HCT116 (cell line): ENCODE measurements at regions not wholly inside any gene's neighbourhood (a gene's known extent, or its start where the extent isn't known, plus 50 kb on each side); places are given as distances from the start of the nearest gene placed in this dataset.

Experiments
- ATAC-seq: fragments of 200-7000 bp; cut with Tn5 transposase; 2 replicates; pipeline ENCODE4 v1.9.1; 2020; ENCODE audit warnings: mild to moderate bottlenecking, moderate library complexity
- BruUV-seq: library from RNA; stranded (reverse); fragments of 400-500 nt; replicated peaks from 2 replicates; lab custom pipeline; 2021; lab: Mats Ljungman, UMichigan
- CTCF ChIA-PET: fragments of 300-600 bp; sonication (Branson Sonifier 250); formaldehyde crosslinking; loops from one replicate; lab custom pipeline; 2021; ENCODE audit warnings: antibody characterized with exemption; lab: Charles Lee
- POLR2A ChIA-PET: fragments of 300-600, 350-600 bp; sonication (Branson Sonifier 250); formaldehyde crosslinking; loops from one replicate; lab custom pipeline; 2021; ENCODE audit warnings: antibody characterized with exemption; lab: Charles Lee
- RAD21 ChIA-PET, 2 experiments: fragments of 300-600 bp; sonication (Branson Sonifier 250); formaldehyde crosslinking; loops; one replicate each; lab custom pipeline; 2023; ENCODE audit warnings: low total read pairs in 2 of 2; ENCODE audit not compliant: uncharacterized antibody in 2 of 2, unreplicated experiment in 2 of 2, low non-redundant PET in 1 of 2; lab: Charles Lee
- DNase-seq: peaks from one replicate; pipeline ENCODE4 v3.0.0-alpha.2; 2010; ENCODE audit warnings: low read depth, low spot score
- H2AFZ ChIP-seq: fragments of 200-600 bp; shearing (Covaris generic), sonication (generic); 2 replicates; pipeline ENCODE4 v1.6.1; 2017; ENCODE audit warnings: low read depth, mixed run types, mixed read lengths, antibody characterized with exemption, low read length; ENCODE audit not compliant: poor library complexity, severe bottlenecking
- H3K27ac ChIP-seq: 2 replicates; pipeline ENCODE4 v1.5.1; 2012; ENCODE audit warnings: low read depth, low read length
- H3K27me3 ChIP-seq: fragments of 200-600 bp; sonication (generic); 2 replicates; pipeline ENCODE4 v1.6.1; 2016; ENCODE audit warnings: mixed run types, low read length, mixed read lengths; ENCODE audit not compliant: insufficient read depth
- H3K36me3 ChIP-seq, 2 experiments: fragments of 200-500 bp in 1 of 2; fragments of 200-600 bp in 1 of 2; sonication (Bioruptor generic) in 1 of 2; sonication (generic) in 1 of 2; 2 replicates each; pipeline versions ENCODE4 v1.5.1 to v1.6.1; 2014 to 2016; ENCODE audit warnings: low read length in 2 of 2, inconsistent platforms in 1 of 2, mixed read lengths in 1 of 2, mixed run types in 1 of 2; ENCODE audit not compliant: insufficient read depth in 2 of 2, control insufficient read depth in 1 of 2
- H3K4me1 ChIP-seq, 2 experiments: fragments of 200-600 bp in 1 of 2; sonication (generic) in 1 of 2; 2 replicates each; pipeline versions ENCODE4 v1.5.1 to v1.6.1; 2012 to 2017; ENCODE audit warnings: low read length in 2 of 2, inconsistent platforms in 1 of 2, mild to moderate bottlenecking in 1 of 2, mixed read lengths in 1 of 2, mixed run types in 1 of 2, moderate library complexity in 1 of 2; ENCODE audit not compliant: insufficient read depth in 2 of 2, control insufficient read depth in 1 of 2
- H3K4me2 ChIP-seq: fragments of 200-600 bp; sonication (generic); 2 replicates; pipeline ENCODE4 v1.6.1; 2017; ENCODE audit warnings: mixed run types, low read length, mixed read lengths
- H3K4me3 ChIP-seq, 2 experiments: fragments of 200-600 bp in 1 of 2; sonication (generic) in 1 of 2; replicated peaks in 1 of 2; 2 replicates each; pipeline ENCODE4 v1.5.1; 2011 to 2016; ENCODE audit warnings: low read length in 2 of 2, control low read depth in 1 of 2, low read depth in 1 of 2, mild to moderate bottlenecking in 1 of 2, mixed read lengths in 1 of 2, mixed run types in 1 of 2
- H3K79me2 ChIP-seq: fragments of 200-600 bp; sonication (generic); 2 replicates; pipeline ENCODE4 v1.6.1; 2017; ENCODE audit warnings: mild to moderate bottlenecking, mixed run types, low read length, moderate library complexity, mixed read lengths; ENCODE audit not compliant: insufficient read depth
- H3K9ac ChIP-seq: fragments of 200-600 bp; sonication (generic); 2 replicates; pipeline ENCODE4 v1.6.1; 2016; ENCODE audit warnings: low read length, mixed read lengths
- H3K9me2 ChIP-seq: fragments of 200-600 bp; sonication (generic), shearing (Covaris generic); 2 replicates; pipeline ENCODE4 v1.6.1; 2017; ENCODE audit warnings: mixed run types, mild to moderate bottlenecking, moderate library complexity; ENCODE audit not compliant: insufficient read depth
- H3K9me3 ChIP-seq, 2 experiments: fragments of 200-500 bp in 1 of 2; fragments of 200-600 bp in 1 of 2; sonication (Bioruptor generic) in 1 of 2; sonication (generic) in 1 of 2; 2 replicates each; pipeline ENCODE4 v1.6.1; 2014 to 2017; ENCODE audit warnings: low read length in 2 of 2, mixed read lengths in 2 of 2, inconsistent platforms in 1 of 2, low read depth in 1 of 2, mild to moderate bottlenecking in 1 of 2, mixed run types in 1 of 2, moderate library complexity in 1 of 2; ENCODE audit not compliant: control insufficient read depth in 1 of 2, insufficient read depth in 1 of 2
- H4K20me1 ChIP-seq: fragments of 200-600 bp; sonication (generic), shearing (Covaris generic); 2 replicates; pipeline ENCODE4 v1.6.1; 2017; ENCODE audit warnings: mixed run types, mild to moderate bottlenecking, moderate library complexity; ENCODE audit not compliant: insufficient read depth
- ATF3 ChIP-seq: IDR thresholded peaks from 2 replicates; pipeline ENCODE4 v1.6.1; 2012
- CTCF ChIP-seq, 3 experiments: fragments of 200-600 bp in 1 of 3; sonication (generic) in 1 of 3; IDR thresholded peaks in 2 of 3; conservative IDR thresholded peaks in 1 of 3; 2 replicates each; pipeline ENCODE4 v1.5.1; 2012 to 2017; ENCODE audit warnings: low read depth in 2 of 3, low read length in 2 of 3, antibody characterized with exemption in 1 of 3, borderline replicate concordance in 1 of 3, control low read depth in 1 of 3, mild to moderate bottlenecking in 1 of 3, mixed read lengths in 1 of 3, mixed run types in 1 of 3, moderate library complexity in 1 of 3; ENCODE audit not compliant: insufficient read depth in 1 of 3
- ELF1 ChIP-seq: IDR thresholded peaks from 2 replicates; pipeline ENCODE4 v1.6.1; 2012; ENCODE audit warnings: low read depth, borderline replicate concordance
- FOSL1 ChIP-seq: IDR thresholded peaks from 2 replicates; pipeline ENCODE4 v1.6.1; 2012; ENCODE audit warnings: low read depth
- JUND ChIP-seq: IDR thresholded peaks from 2 replicates; pipeline ENCODE4 v1.6.1; 2012
- MAX ChIP-seq: IDR thresholded peaks from 2 replicates; pipeline ENCODE4 v1.6.1; 2012
- POLR2A ChIP-seq: IDR thresholded peaks from 2 replicates; pipeline ENCODE4 v1.7.0; 2011; ENCODE audit warnings: borderline replicate concordance; ENCODE audit not compliant: insufficient read depth, insufficient read length; ENCODE audit errors: extremely low read depth
- POLR2AphosphoS5 ChIP-seq: IDR thresholded peaks from 2 replicates; pipeline ENCODE4 v1.6.1; 2011; ENCODE audit warnings: mild to moderate bottlenecking, low read depth, low read length, moderate library complexity
- RAD21 ChIP-seq: IDR thresholded peaks from 2 replicates; pipeline ENCODE4 v1.6.1; 2012; ENCODE audit warnings: low read depth, mild to moderate bottlenecking
- SIN3A ChIP-seq: IDR thresholded peaks from 2 replicates; pipeline ENCODE4 v1.6.1; 2012; ENCODE audit warnings: low read depth
- TCF7L2 ChIP-seq: IDR thresholded peaks from 2 replicates; pipeline ENCODE4 v1.7.0; 2011; ENCODE audit warnings: borderline replicate concordance, inconsistent platforms; ENCODE audit not compliant: insufficient read depth, insufficient read length; ENCODE audit errors: extremely low read depth
- YY1 ChIP-seq: IDR thresholded peaks from 2 replicates; pipeline ENCODE4 v1.6.1; 2011; ENCODE audit warnings: low read length, low read depth, moderate library complexity, mild to moderate bottlenecking; ENCODE audit not compliant: insufficient replicate concordance; ENCODE audit errors: extremely low read depth
- ZBTB33 ChIP-seq: IDR thresholded peaks from 2 replicates; pipeline ENCODE4 v1.6.1; 2011; ENCODE audit warnings: mild to moderate bottlenecking, low read length, moderate library complexity; ENCODE audit not compliant: insufficient replicate concordance; ENCODE audit errors: extremely low read depth
- ZNF274 ChIP-seq: fragments of 200-500 bp; sonication (Bioruptor generic); IDR thresholded peaks from 2 replicates; pipeline ENCODE4 v1.6.1; 2014; ENCODE audit warnings: mild to moderate bottlenecking, low read depth, low read length, inconsistent platforms
- intact Hi-C: fragments of 100-400 bp; cut with micrococcal nuclease; formaldehyde crosslinking; loops from 2 replicates; pipeline ENCODE4 v1.10.0; 2022

- no peak for TF ChIP-seq ELF1
- TF ChIP-seq SIN3A: no peak
Measured at GRCh38 chr9:88696501-88696900, 161.5 kb downstream of the NXNL2 start (continued).

GRCh38 chr9:88697764-88698432 lies 162.9 kb downstream of the NXNL2 start:
- ATAC-seq (no peak), DNase-seq (no peak)
- Histone ChIP-seq H3K9ac (no peak overlapping the region), H3K79me2 (no peaks in the 10 kb centered on the region), H3K4me2 (no peak overlapping the region), H3K27ac (no peak overlapping the region), H3K4me3 (no peak overlapping the region), H3K9me2 (no peaks in the 10 kb centered on the region), H2AFZ (no peak overlapping the region), H3K4me1 (no peaks in the 10 kb centered on the region), H3K36me3 (no peaks in the 10 kb centered on the region), H3K27me3 (no peaks in the 10 kb centered on the region), H3K9me3 (no peaks in the 10 kb centered on the region; a peak in 1 of 4 replicates), H4K20me1 (no peaks in the 10 kb centered on the region)
- no TSS peak for BruUV-seq
- ChIA-PET POLR2A (no interaction called here), CTCF (no interaction called here), RAD21 (no interaction called here)
- TF ChIP-seq POLR2A (no peak), CTCF (IDR thresholded peaks at IDR 0.05 in 2 of 3, conservative IDR thresholded peaks at IDR 0.05 in 1 of 3; ENCODE audit: borderline replicate concordance in 1 of 3, insufficient read depth in 1 of 3, low read depth in 2 of 3, low read length in 2 of 3) (no peak), POLR2AphosphoS5 (no peak), TCF7L2 (no peak), ATF3 (no peak), YY1 (no peak), FOSL1 (no peak), JUND (no peak), ZNF274 (no peak), ZBTB33 (no peak), MAX (no peak), RAD21 (no peak)
- intact Hi-C loops: no loop called here
